PFSK-1 (cell line): ENCODE measurements at regions not wholly inside any gene's neighbourhood (a gene's known extent, or its start where the extent isn't known, plus 50 kb on each side); places are given as distances from the start of the nearest gene placed in this dataset.

ENCODE experiments used
- FOXP2 ChIP-seq: optimal IDR thresholded peaks from 2 replicates; pipeline ENCODE3; 2011; ENCODE audit warnings: borderline replicate concordance, control low read depth, inconsistent platforms; ENCODE audit not compliant: insufficient read depth; ENCODE audit errors: extremely low read length, extremely low read depth
- POLR2AphosphoS5 ChIP-seq: IDR thresholded peaks from 2 replicates; pipeline ENCODE4 v1.6.1; 2012; ENCODE audit warnings: low read depth, mild to moderate bottlenecking, control low read depth, low read length, moderate library complexity
- SIN3A ChIP-seq: IDR thresholded peaks from 2 replicates; pipeline ENCODE4 v1.6.1; 2012; ENCODE audit warnings: mild to moderate bottlenecking, low read length, moderate library complexity, borderline replicate concordance; ENCODE audit not compliant: insufficient read depth
- TAF1 ChIP-seq: IDR thresholded peaks from 2 replicates; pipeline ENCODE4 v1.6.1; 2012; ENCODE audit warnings: low read length, control low read depth, borderline replicate concordance; ENCODE audit not compliant: insufficient read depth
- TF ChIP-seq, protein P1 (sequence below), 2 experiments: IDR thresholded peaks; 2 replicates each; pipeline versions ENCODE4 v1.6.1 to v1.8.0; 2011 to 2012; ENCODE audit warnings: low read depth in 2 of 2, low read length in 2 of 2, control low read depth in 1 of 2, inconsistent platforms in 1 of 2, mild to moderate bottlenecking in 1 of 2, moderate library complexity in 1 of 2; ENCODE audit not compliant: insufficient read depth in 1 of 2

- TF ChIP-seq POLR2AphosphoS5 (no peak), FOXP2 (no peak), SIN3A (no peak), TAF1 (no peak)
- TF ChIP-seq, protein P1, sequence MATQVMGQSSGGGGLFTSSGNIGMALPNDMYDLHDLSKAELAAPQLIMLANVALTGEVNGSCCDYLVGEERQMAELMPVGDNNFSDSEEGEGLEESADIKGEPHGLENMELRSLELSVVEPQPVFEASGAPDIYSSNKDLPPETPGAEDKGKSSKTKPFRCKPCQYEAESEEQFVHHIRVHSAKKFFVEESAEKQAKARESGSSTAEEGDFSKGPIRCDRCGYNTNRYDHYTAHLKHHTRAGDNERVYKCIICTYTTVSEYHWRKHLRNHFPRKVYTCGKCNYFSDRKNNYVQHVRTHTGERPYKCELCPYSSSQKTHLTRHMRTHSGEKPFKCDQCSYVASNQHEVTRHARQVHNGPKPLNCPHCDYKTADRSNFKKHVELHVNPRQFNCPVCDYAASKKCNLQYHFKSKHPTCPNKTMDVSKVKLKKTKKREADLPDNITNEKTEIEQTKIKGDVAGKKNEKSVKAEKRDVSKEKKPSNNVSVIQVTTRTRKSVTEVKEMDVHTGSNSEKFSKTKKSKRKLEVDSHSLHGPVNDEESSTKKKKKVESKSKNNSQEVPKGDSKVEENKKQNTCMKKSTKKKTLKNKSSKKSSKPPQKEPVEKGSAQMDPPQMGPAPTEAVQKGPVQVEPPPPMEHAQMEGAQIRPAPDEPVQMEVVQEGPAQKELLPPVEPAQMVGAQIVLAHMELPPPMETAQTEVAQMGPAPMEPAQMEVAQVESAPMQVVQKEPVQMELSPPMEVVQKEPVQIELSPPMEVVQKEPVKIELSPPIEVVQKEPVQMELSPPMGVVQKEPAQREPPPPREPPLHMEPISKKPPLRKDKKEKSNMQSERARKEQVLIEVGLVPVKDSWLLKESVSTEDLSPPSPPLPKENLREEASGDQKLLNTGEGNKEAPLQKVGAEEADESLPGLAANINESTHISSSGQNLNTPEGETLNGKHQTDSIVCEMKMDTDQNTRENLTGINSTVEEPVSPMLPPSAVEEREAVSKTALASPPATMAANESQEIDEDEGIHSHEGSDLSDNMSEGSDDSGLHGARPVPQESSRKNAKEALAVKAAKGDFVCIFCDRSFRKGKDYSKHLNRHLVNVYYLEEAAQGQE (IDR thresholded peaks at IDR 0.05; ENCODE audit: insufficient read depth in 1 of 2, low read depth in 2 of 2, low read length in 2 of 2): no peak
Measured at GRCh38 chr11:70517988-70518907, 119.9 kb downstream of the CTTN start.
